ENCODE measurements at regions not wholly inside any gene's neighbourhood (a gene's known extent, or its start where the extent isn't known, plus 50 kb on each side); places are given as distances from the start of the nearest gene placed in this dataset.
"Not testable (repeated sequence)": the region's sequence is repeated elsewhere in the genome, so short reads cannot be mapped to it uniquely, and the experiment has no call there.

- not testable (repeated sequence) for TF ChIP-seq ZNF384 (IDR thresholded peaks at IDR 0.05); NFRKB (IDR thresholded peaks at IDR 0.05); TARDBP (IDR thresholded peaks at IDR 0.05); ARNT (IDR thresholded peaks at IDR 0.05); BHLHE40 (IDR thresholded peaks at IDR 0.05; ENCODE audit: borderline replicate concordance); FOXM1 (IDR thresholded peaks at IDR 0.05; ENCODE audit: borderline replicate concordance); SP1 (IDR thresholded peaks at IDR 0.05); L3MBTL2 (conservative IDR thresholded peaks at IDR 0.05); FOXA1 (IDR thresholded peaks at IDR 0.05); HDGF (IDR thresholded peaks at IDR 0.05; ENCODE audit: borderline replicate concordance); ELF4 (IDR thresholded peaks at IDR 0.05); FOXK2 (IDR thresholded peaks at IDR 0.05)
Observed at GRCh38 chr13:54057416-54057815, 1028.8 kb downstream of the OLFM4 start.
